MV-4-11 (cell line): ENCODE measurements at regions not wholly inside any gene's neighbourhood (a gene's known extent, or its start where the extent isn't known, plus 50 kb on each side); places are given as distances from the start of the nearest gene placed in this dataset.
"Not testable (repeated sequence)": the region's sequence is repeated elsewhere in the genome, so short reads cannot be mapped to it uniquely, and the experiment has no call there.

Experiments
- DNase-seq: peaks from one replicate; lab custom pipeline; 2025; lab: John Stamatoyannopoulos, UW

- not testable (repeated sequence) for DNase-seq
Measured at GRCh38 chr14:106323970-106324369, 797.6 kb downstream of the TMEM121 start.

DNA sequence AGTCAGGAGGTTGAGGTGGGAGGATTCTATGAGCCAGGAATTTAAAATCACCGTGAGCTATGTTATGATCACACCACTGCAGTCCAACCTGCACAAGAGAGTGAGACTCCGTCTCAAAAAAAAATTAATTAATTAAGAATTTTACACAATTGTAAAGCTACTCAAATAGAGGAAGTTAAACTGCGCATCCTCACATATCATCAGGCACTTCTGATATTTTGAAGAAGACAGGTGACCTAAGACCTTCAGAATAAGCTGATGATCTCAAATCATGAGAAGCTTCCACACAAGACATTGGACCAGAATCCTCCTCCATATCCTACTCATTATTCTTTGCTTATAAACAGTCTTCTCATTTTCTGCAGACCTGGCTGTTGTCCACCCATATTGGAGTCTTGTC, 800.9 kb downstream of the TMEM121 start:
- no peak for DNase-seq

GRCh38 chr14:106327702-106328353, 801.4 kb downstream of the TMEM121 start:
- not testable (repeated sequence) for DNase-seq

- DNase-seq, result not testable (repeated sequence)
Measured at GRCh38 chr14:106329243-106329642, 802.9 kb downstream of the TMEM121 start.

DNA sequence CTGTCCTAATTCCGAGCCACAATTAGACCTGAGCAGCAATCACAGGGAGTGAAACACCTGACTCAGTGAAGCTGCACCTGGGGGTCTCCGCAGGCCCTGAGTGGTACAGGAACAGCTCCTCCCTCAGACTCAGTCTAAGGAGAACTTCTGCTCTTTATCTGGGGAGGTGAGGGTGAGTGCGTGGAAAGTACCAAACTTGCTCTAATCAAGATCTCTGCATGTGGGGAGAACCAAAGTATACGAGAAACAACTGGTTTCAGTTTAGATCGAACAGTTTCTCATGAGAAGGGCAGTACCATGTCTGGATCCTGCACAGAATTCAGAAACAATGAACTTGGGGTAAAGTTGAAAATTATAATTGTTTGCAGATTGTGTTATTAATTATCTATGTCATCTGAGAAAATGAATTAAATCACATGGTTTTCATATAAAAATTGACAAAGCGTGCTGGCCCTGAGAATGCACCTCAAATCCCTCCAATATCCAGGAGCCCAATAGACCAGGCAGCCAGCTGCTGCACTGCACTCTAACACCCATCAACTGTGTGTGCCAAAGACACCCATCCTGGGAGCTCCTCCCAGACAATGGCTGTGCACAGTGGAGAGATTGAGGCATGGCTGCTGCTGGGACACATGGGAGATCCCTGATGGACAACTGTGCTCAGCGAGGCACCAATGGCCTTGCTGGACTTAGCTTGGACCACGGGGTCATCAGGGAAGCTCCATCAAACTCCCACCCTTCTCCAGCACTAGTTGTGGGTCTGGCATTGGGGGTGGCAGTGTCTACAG, 803.8 kb downstream of the TMEM121 start:
- DNase-seq, result not testable (repeated sequence)

- DNase-seq, result not testable (repeated sequence)
Measured at GRCh38 chr14:106334428-106335109, 808.2 kb downstream of the TMEM121 start.

DNA sequence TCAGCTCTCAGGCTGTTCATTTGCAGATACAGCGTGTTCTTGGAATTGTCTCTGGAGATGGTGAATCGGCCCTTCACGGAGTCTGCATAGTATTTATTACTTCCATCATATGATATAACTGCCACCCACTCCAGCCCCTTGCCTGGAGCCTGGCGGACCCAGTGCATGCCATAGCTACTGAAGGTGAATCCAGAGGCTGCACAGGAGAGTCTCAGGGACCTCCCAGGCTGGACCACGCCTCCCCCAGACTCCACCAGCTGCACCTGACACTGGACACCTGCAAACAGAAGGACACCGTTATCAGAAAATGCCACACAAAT, 808.7 kb downstream of the TMEM121 start:
- DNase-seq, result not testable (repeated sequence)

- not testable (repeated sequence) for DNase-seq
Measured at GRCh38 chr14:106338775-106339174, 812.4 kb downstream of the TMEM121 start.

- DNase-seq, result not testable (repeated sequence)
Measured at GRCh38 chr14:106340658-106341057, 814.3 kb downstream of the TMEM121 start.

DNA sequence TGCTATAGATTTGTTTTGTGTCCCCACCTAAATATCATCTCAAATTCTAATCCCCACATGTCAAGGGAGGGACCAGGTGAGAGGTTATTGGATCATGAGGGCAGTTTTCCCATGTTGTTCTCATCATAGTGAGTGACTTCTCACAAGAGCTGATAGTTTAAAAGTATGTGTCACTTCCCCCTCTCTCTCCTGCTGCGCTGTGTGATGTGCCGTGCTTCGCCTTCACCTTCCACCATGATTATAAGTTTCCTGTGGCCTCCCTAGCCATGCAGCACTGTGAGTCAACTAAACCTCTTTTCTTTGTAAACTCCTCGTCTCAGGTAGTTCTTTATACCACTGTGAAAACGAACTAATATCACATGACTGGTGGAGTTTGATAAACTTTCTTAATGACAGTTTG, 814.8 kb downstream of the TMEM121 start:
- not testable (repeated sequence) for DNase-seq

GRCh38 chr14:106343626-106344025, 817.2 kb downstream of the TMEM121 start:
- no peak for DNase-seq

DNA sequence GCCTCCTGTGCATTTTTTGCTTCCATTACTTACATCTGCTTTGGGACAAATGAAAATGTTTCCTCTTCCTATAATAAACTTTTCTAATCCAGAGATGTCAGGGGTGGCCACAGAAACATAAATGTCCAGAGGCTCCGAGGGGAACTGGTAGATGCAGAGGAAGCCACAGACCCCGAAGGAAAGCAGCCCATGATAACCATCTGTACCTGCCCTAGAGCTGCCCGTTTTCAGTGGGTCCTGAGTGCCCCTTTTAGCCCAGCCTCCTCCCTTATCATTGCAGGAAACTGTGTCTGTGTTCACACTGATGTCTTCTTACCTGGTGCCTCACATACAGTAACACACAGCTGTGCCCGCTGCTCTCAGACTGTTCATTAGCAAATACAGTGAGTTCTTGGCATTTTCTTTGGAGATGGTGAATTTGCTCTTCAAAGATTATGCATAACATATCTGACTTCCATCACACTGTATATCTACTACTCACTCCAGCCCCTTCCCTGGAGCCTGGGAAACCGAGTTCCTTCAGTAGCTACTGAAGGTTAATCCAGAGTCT, 817.8 kb downstream of the TMEM121 start:
- not testable (repeated sequence) for DNase-seq

GRCh38 chr14:106344791-106345479, 818.6 kb downstream of the TMEM121 start:
- not testable (repeated sequence) for DNase-seq

DNA sequence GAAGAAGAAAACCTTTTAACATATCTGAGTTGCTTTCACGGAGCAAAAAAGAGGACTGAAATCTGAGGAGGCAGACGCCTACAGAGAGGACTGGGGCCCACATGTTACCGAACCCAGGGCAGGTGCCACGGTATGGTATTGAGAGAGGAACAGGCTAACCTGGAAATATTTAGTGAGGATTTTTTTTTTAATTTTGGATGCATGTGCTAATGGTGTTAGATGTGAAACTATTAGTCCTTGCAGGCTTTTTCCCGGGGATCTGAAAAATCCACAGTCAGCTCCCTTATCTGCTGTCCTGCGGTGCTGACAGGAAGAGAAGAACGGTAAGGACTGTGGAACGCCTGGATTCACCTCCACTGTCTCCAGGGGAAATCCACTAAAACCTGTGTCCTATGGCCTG, 819.7 kb downstream of the TMEM121 start:
- DNase-seq, result no peak

DNA sequence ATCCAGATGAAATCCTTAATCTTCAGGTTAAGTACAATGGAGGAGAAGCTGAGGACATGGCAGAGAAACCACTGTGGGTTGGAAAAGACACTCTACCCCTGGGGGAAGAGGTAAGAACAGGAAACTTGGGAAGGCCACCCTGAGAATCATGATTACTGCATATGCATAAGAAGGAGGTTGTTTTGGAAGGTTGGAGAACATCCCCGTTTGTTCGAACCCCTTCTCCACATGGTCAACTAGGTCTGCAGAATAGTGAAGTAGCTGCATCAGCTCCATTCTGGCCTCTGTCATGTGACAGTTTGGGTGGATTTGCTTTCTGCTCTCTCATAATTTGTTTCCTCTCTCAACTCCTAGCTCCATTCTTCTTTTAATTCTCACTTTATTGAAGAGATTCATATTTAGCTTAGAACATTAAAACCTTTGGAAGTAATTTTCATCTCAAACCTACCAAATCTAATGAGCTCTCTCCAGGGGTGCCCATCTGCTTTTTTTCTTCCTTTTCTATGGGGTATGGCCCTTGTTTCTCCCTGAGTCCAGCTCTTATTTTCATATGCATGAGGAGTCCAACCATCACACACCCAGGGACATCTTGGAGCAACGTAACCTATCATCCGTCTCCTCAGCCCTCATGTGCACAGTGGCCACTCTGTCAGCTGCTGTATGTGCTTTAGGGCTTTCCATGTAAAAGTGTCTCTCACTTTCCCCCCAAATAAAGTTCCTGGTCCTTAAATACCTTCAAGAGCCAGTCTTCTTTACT, 820.3 kb downstream of the TMEM121 start:
- DNase-seq, result no peak

DNA sequence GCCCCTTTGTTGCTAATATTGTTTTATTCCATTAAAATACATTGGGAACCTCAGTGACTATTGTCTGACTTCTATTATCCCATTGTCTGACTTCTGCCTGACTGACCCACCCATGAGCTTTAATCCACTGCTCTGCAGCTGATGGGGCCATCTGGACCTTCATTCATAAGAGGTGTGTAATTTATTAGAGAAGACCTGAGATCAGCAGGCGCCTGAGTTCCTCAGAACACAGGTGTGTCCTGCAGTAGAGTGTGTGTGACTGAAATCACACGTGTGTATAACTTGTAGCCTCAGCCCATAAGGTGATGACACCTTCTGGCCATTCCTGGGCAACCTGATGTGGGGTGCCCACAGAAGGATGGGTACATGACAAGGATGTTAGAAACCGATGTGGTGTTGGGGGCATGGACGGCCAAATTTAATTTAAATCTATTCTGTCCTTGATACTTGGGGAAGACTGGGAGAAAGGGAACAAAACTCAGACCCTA, 821.0 kb downstream of the TMEM121 start:
- DNase-seq, result no peak

DNA sequence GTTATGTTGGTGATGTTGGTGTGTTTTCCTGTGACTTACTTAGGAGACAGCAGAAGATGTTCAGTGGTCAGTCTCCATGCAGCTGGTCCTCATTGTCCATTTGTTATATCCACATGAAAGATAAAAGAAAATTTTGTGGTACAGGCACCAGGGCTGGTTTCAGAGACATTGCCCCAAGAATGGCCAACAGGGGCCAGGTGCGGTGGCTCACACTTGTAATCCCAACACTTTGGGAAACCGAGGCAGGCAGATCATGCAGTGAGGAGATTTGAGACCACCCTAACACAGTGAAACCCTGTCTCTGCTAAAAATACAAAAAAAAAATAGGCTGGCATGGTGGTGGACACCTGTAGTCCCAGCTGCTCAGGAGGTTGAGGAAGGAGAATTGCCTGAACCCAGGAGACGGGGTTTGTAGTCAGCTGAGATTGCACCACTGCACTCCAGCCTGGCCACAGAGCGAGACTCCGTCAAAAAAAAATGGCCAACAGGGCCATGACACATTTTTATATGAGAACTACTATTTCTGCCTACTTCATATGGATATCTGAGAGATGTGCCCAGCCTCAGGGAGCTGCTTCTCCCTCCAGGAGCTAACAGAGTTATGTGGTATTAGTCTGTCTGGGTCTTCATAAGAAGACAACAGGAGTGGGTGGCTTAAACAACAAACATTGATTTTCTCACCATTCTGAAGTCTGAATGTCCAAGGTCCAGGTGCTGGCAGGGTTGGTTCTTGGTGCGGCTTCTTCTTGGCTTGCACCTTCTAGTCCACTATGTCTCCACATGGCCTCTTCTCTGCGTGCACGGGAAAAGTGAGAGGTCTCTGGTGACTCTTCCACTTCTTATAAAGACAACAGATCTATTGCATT, 821.7 kb downstream of the TMEM121 start:
- DNase-seq, result no peak

- not testable (repeated sequence) for DNase-seq
Measured at GRCh38 chr14:106348873-106349540, 822.6 kb downstream of the TMEM121 start.

DNA sequence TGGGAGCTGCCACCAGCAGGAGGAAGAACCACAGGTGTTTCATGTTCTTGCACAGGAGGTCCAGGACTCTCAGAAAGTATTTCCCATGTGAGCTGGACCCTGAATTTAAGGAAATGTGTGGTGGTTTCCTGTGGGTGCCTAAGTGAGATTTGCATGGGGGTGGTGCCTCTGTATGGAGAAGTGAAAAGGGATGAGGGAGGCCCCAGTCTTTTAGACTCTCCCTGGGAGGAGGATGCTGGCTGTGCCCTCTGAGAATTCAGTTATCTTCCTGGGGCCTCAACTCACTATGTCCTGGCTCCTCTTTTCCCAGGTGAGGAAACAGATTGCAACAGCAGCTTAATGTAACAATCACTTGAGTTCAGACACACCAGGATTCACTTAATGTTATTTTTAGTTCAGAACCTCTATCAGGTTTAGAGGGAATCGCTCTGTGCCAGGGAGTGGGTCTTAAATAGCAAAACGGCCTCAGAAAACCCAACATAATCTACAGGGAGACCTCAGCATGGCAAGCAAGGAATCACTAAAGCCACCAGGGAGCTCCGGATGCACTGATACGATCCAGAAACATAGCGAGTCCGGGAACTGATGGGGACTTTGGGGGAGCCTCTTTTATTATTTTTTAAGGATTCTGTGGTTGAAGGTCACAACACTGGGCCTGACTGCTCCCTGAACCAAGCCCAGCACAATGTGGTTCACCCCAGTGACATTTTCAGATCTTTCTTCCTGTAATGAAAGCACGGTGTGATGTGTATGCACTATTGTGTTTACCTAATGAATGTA, 823.5 kb downstream of the TMEM121 start:
- not testable (repeated sequence) for DNase-seq
